WTC11 (cell line): ENCODE measurements at regions not wholly inside any gene's neighbourhood (a gene's known extent, or its start where the extent isn't known, plus 50 kb on each side); places are given as distances from the start of the nearest gene placed in this dataset.

ENCODE experiments used
- ATAC-seq: fragments of 200-7000 bp; cut with Tn5 transposase; 2 replicates; pipeline ENCODE4 v1.10.0; 2021; ENCODE audit warnings: mild to moderate bottlenecking, moderate library complexity
- CTCF ChIA-PET: fragments of 300-600 bp; sonication (Branson Sonifier 250); formaldehyde crosslinking; loops from one replicate; lab custom pipeline; 2021; ENCODE audit warnings: antibody characterized with exemption; lab: Charles Lee
- POLR2A ChIA-PET: fragments of 350-600 bp; sonication (Branson Sonifier 250); formaldehyde crosslinking; loops from one replicate; lab custom pipeline; 2021; ENCODE audit warnings: antibody characterized with exemption; lab: Charles Lee
- DNase-seq: peaks from one replicate; pipeline ENCODE4 v3.0.0; 2021; ENCODE audit warnings: low spot score
- H3K27ac Mint-ChIP-seq: 2 replicates; pipeline ENCODE4 v1.8.0; 2021; ENCODE audit warnings: mixed read lengths
- H3K27me3 Mint-ChIP-seq: 2 replicates; pipeline ENCODE4 v1.8.0; 2021; ENCODE audit warnings: low read depth, mild to moderate bottlenecking, moderate library complexity, mixed read lengths
- H3K36me3 Mint-ChIP-seq: 2 replicates; pipeline ENCODE4 v1.8.0; 2021; ENCODE audit warnings: mixed read lengths
- H3K4me1 Mint-ChIP-seq: 2 replicates; pipeline ENCODE4 v1.8.0; 2022; ENCODE audit warnings: mixed read lengths
- H3K4me3 Mint-ChIP-seq: 2 replicates; pipeline ENCODE4 v1.8.0; 2021; ENCODE audit warnings: mild to moderate bottlenecking, moderate library complexity, mixed read lengths
- H3K9me3 Mint-ChIP-seq: 2 replicates; pipeline ENCODE4 v1.8.0; 2021; ENCODE audit warnings: mixed read lengths
- ATF2 ChIP-seq: sonication (generic); formaldehyde crosslinking; IDR thresholded peaks from 2 replicates; pipeline ENCODE4 v1.8.1; 2022; ENCODE audit warnings: low read depth, missing genetic modification reagents, borderline replicate concordance
- ATF3 ChIP-seq: sonication (generic); formaldehyde crosslinking; conservative IDR thresholded peaks from 2 replicates; pipeline ENCODE4 v1.8.1; 2022; ENCODE audit warnings: mild to moderate bottlenecking, missing genetic modification reagents
- CBFB ChIP-seq: sonication (generic); formaldehyde crosslinking; IDR thresholded peaks from 2 replicates; pipeline ENCODE4 v1.8.1; 2022; ENCODE audit warnings: mild to moderate bottlenecking, low read depth, missing genetic modification reagents
- FOXP1 ChIP-seq: sonication (generic); formaldehyde crosslinking; IDR thresholded peaks from 2 replicates; pipeline ENCODE4 v1.8.0; 2022; ENCODE audit warnings: missing genetic modification reagents, mild to moderate bottlenecking, moderate library complexity, borderline replicate concordance
- GRHL2 ChIP-seq: fragments of 250-450 bp; sonication (Bioruptor Pico); IDR thresholded peaks from 2 replicates; pipeline ENCODE4 v1.8.0; 2022; ENCODE audit warnings: mild to moderate bottlenecking, moderate library complexity; ENCODE audit not compliant: insufficient replicate concordance, severe bottlenecking
- IRF1 ChIP-seq: sonication (generic); formaldehyde crosslinking; IDR thresholded peaks from 2 replicates; pipeline ENCODE4 v1.8.0; 2023; ENCODE audit warnings: missing genetic modification reagents
- MYBL2 ChIP-seq: sonication (generic); formaldehyde crosslinking; IDR thresholded peaks from 2 replicates; pipeline ENCODE4 v1.8.1; 2023; ENCODE audit warnings: mild to moderate bottlenecking, moderate library complexity, missing genetic modification reagents
- NR1H2 ChIP-seq: sonication (generic); formaldehyde crosslinking; IDR thresholded peaks from 2 replicates; pipeline ENCODE4 v1.9.0; 2021; ENCODE audit warnings: mild to moderate bottlenecking, moderate library complexity, missing genetic modification reagents
- NR2C2 ChIP-seq: sonication (generic); formaldehyde crosslinking; IDR thresholded peaks from 2 replicates; pipeline ENCODE4 v1.8.0; 2022; ENCODE audit warnings: mild to moderate bottlenecking, missing genetic modification reagents
- NR3C1 ChIP-seq: sonication (generic); formaldehyde crosslinking; conservative IDR thresholded peaks from 2 replicates; pipeline ENCODE4 v1.8.1; 2023; ENCODE audit warnings: low read depth, mild to moderate bottlenecking, missing genetic modification reagents
- SMAD4 ChIP-seq: sonication (generic); formaldehyde crosslinking; IDR thresholded peaks from 2 replicates; pipeline ENCODE4 v1.8.0; 2022; ENCODE audit warnings: mild to moderate bottlenecking, missing genetic modification reagents
- TCF7 ChIP-seq: sonication (generic); formaldehyde crosslinking; IDR thresholded peaks from 2 replicates; pipeline ENCODE4 v1.8.0; 2022; ENCODE audit warnings: mild to moderate bottlenecking, low read depth, missing genetic modification reagents, moderate library complexity
- ZBTB21 ChIP-seq: sonication (generic); formaldehyde crosslinking; IDR thresholded peaks from 2 replicates; pipeline ENCODE4 v1.8.1; 2023; ENCODE audit warnings: mild to moderate bottlenecking, missing genetic modification reagents, borderline replicate concordance
- ZNF219 ChIP-seq: sonication (generic); formaldehyde crosslinking; IDR thresholded peaks from 2 replicates; pipeline ENCODE4 v1.8.0; 2023; ENCODE audit warnings: missing genetic modification reagents, mild to moderate bottlenecking, borderline replicate concordance
- ZNF416 ChIP-seq: fragments of 250-450 bp; sonication (Bioruptor Pico); IDR thresholded peaks from 2 replicates; pipeline ENCODE4 v1.9.0; 2021; ENCODE audit warnings: mild to moderate bottlenecking, inconsistent platforms
- ZNF512 ChIP-seq: sonication (generic); formaldehyde crosslinking; IDR thresholded peaks from 2 replicates; pipeline ENCODE4 v1.8.1; 2022; ENCODE audit warnings: missing genetic modification reagents, borderline replicate concordance
- ZNF671 ChIP-seq: fragments of 250-450 bp; sonication (Bioruptor Pico); IDR thresholded peaks from 2 replicates; pipeline ENCODE4 v1.8.0; 2021; ENCODE audit warnings: mild to moderate bottlenecking
- TF ChIP-seq, protein P1 (sequence below): sonication (generic); formaldehyde crosslinking; conservative IDR thresholded peaks from 2 replicates; pipeline ENCODE4 v1.8.1; 2023; ENCODE audit warnings: mild to moderate bottlenecking, low read depth, missing genetic modification reagents, moderate library complexity
- TF ChIP-seq, protein P2 (sequence below): fragments of 250-450 bp; sonication (Bioruptor Pico); IDR thresholded peaks from 2 replicates; pipeline ENCODE4 v1.9.0; 2021; ENCODE audit warnings: mild to moderate bottlenecking
- TF ChIP-seq, protein P3 (sequence below): sonication (generic); formaldehyde crosslinking; IDR thresholded peaks from 2 replicates; pipeline ENCODE4 v1.8.1; 2022; ENCODE audit warnings: mild to moderate bottlenecking, moderate library complexity, missing genetic modification reagents
- TF ChIP-seq, protein P4 (sequence below): sonication (generic); formaldehyde crosslinking; IDR thresholded peaks from 2 replicates; pipeline ENCODE4 v1.8.1; 2022; ENCODE audit warnings: low read depth, mild to moderate bottlenecking, moderate library complexity, missing genetic modification reagents, borderline replicate concordance

DNA sequence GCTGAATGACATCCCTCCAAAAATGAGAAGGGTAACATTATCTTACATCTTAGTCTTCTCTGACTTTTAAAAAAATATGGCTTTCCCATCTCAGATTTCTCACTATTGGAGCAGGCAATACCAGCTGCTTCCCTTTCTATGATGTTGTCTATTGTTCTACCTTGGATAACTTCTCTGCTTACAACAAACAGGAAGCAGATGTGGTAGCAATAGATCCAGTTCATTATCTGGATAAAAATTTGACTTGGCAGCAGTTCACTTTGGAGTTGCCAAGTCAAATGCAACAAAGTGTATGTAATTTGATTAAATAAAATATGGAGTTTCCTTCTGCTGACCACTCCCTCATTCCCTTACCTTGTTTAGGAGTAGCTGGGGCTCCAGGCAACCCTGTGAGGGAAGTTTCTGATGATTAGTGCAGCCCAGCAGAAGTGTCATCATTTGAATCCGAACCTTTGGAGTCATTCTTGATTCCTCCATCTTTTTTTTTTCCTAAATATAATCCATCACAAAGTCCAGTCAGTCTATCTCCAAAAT is 72.0 kb upstream of the GPRIN3 start:
- no peaks in the 10 kb centered on the region for H3K4me1 Mint-ChIP-seq
- H3K9me3 Mint-ChIP-seq: peaks cover 35% of the 10 kb centered on the region
- ChIA-PET POLR2A (no interaction called here), CTCF (no interaction called here)
- ATAC-seq (no peak), DNase-seq (no peak)
- TF ChIP-seq GRHL2 (CRISPR knock-in tag): no peak
- no peak for TF ChIP-seq ZNF416 (CRISPR knock-in tag)
- no peak for TF ChIP-seq ZNF671 (CRISPR knock-in tag)
- TF ChIP-seq, protein P1, sequence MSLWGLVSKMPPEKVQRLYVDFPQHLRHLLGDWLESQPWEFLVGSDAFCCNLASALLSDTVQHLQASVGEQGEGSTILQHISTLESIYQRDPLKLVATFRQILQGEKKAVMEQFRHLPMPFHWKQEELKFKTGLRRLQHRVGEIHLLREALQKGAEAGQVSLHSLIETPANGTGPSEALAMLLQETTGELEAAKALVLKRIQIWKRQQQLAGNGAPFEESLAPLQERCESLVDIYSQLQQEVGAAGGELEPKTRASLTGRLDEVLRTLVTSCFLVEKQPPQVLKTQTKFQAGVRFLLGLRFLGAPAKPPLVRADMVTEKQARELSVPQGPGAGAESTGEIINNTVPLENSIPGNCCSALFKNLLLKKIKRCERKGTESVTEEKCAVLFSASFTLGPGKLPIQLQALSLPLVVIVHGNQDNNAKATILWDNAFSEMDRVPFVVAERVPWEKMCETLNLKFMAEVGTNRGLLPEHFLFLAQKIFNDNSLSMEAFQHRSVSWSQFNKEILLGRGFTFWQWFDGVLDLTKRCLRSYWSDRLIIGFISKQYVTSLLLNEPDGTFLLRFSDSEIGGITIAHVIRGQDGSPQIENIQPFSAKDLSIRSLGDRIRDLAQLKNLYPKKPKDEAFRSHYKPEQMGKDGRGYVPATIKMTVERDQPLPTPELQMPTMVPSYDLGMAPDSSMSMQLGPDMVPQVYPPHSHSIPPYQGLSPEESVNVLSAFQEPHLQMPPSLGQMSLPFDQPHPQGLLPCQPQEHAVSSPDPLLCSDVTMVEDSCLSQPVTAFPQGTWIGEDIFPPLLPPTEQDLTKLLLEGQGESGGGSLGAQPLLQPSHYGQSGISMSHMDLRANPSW (CRISPR knock-in tag): no peak
- TF ChIP-seq NR1H2 (CRISPR knock-in tag): no peak
- TF ChIP-seq FOXP1 (CRISPR knock-in tag): no peak
- TF ChIP-seq ZNF512: no peak
- TF ChIP-seq ATF2 (CRISPR knock-in tag): no peak
- TF ChIP-seq, protein P2, sequence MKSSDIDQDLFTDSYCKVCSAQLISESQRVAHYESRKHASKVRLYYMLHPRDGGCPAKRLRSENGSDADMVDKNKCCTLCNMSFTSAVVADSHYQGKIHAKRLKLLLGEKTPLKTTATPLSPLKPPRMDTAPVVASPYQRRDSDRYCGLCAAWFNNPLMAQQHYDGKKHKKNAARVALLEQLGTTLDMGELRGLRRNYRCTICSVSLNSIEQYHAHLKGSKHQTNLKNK (CRISPR knock-in tag): no peak
- TF ChIP-seq SMAD4: no peak
- H3K27ac Mint-ChIP-seq: no peak overlapping the region
- H3K27me3 Mint-ChIP-seq: no peaks in the 10 kb centered on the region
- H3K4me3 Mint-ChIP-seq: no peak overlapping the region
- H3K36me3 Mint-ChIP-seq: no peaks in the 10 kb centered on the region

- CTCF ChIA-PET: no interaction called here
- TF ChIP-seq ZNF416 (CRISPR knock-in tag): no peak
- TF ChIP-seq ZBTB21: no peak
- TF ChIP-seq NR2C2: no peak
- TF ChIP-seq IRF1: no peak
- TF ChIP-seq TCF7 (CRISPR knock-in tag): no peak
- no peak for TF ChIP-seq ATF3 (CRISPR knock-in tag)
- TF ChIP-seq ZNF512: no peak
- no peak for TF ChIP-seq MYBL2
- TF ChIP-seq NR3C1 (CRISPR knock-in tag): no peak
- TF ChIP-seq ZNF219: no peak
- TF ChIP-seq, protein P2 (CRISPR knock-in tag): no peak
- no peak for TF ChIP-seq CBFB (CRISPR knock-in tag)
- TF ChIP-seq, protein P3, sequence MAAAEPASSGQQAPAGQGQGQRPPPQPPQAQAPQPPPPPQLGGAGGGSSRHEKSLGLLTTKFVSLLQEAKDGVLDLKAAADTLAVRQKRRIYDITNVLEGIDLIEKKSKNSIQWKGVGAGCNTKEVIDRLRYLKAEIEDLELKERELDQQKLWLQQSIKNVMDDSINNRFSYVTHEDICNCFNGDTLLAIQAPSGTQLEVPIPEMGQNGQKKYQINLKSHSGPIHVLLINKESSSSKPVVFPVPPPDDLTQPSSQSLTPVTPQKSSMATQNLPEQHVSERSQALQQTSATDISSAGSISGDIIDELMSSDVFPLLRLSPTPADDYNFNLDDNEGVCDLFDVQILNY (CRISPR knock-in tag): no peak
- TF ChIP-seq, protein P4, sequence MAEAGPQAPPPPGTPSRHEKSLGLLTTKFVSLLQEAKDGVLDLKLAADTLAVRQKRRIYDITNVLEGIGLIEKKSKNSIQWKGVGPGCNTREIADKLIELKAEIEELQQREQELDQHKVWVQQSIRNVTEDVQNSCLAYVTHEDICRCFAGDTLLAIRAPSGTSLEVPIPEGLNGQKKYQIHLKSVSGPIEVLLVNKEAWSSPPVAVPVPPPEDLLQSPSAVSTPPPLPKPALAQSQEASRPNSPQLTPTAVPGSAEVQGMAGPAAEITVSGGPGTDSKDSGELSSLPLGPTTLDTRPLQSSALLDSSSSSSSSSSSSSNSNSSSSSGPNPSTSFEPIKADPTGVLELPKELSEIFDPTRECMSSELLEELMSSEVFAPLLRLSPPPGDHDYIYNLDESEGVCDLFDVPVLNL: no peak
Observed at GRCh38 chr4:89373394-89373793, 65.8 kb upstream of the GPRIN3 start.

More at GRCh38 chr4:89373394-89373793, 65.8 kb upstream of the GPRIN3 start:
- DNase-seq (no peak), ATAC-seq (no peak)
- H3K36me3 Mint-ChIP-seq: no peaks in the 10 kb centered on the region
- peaks cover 3% of the 10 kb centered on the region; the same call in 1 of the 2 replicates for H3K4me1 Mint-ChIP-seq
- no peaks in the 10 kb centered on the region for H3K27me3 Mint-ChIP-seq
- no peak overlapping the region for H3K27ac Mint-ChIP-seq
- POLR2A ChIA-PET: interaction anchor here (0.7 kb wide), 1 partner anchor 633 kb away, joined by 3 read pairs; no protein-coding TSS in a partner anchor
- no peak overlapping the region for H3K4me3 Mint-ChIP-seq
- H3K9me3 Mint-ChIP-seq: peaks cover 10% of the 10 kb centered on the region
